NCI-H2171 treated with DMSO at 0.1 percent for 48 hours (cell line): ENCODE measurements at regions not wholly inside any gene's neighbourhood (a gene's known extent, or its start where the extent isn't known, plus 50 kb on each side); places are given as distances from the start of the nearest gene placed in this dataset.
A peak's percentile ranks its signal among the peaks of the same experiment; 100 is the strongest.
"Not testable (repeated sequence)": the region's sequence is repeated elsewhere in the genome, so short reads cannot be mapped to it uniquely, and the experiment has no call there.

Experiments
- DNase-seq: peaks from one replicate; lab custom pipeline; 2025; lab: John Stamatoyannopoulos, UW

GRCh38 chr6:3962291-3963280 is 113.4 kb downstream of the FAM50B start:
- no peak for DNase-seq

- DNase-seq = no peak
These were observed 114.3 kb downstream of the FAM50B start for GRCh38 chr6:3963426-3963825.

- DNase-seq = no peak
These were observed 113.7 kb downstream of the FAM217A start for GRCh38 chr6:3965071-3965718.

GRCh38 chr6:3966426-3966825 is 112.5 kb downstream of the FAM217A start:
- no peak for DNase-seq

GRCh38 chr6:3970097-3970496 is 108.8 kb downstream of the FAM217A start:
- no peak for DNase-seq

GRCh38 chr6:3973152-3973551 is 105.8 kb downstream of the FAM217A start:
- not testable (repeated sequence) for DNase-seq

GRCh38 chr6:3977875-3978711 is 100.8 kb downstream of the FAM217A start:
- DNase-seq = peak; percentile 48

- not testable (repeated sequence) for DNase-seq
These were observed 100.0 kb downstream of the FAM217A start for GRCh38 chr6:3978966-3979365.

GRCh38 chr6:3981917-3982316 is 97.0 kb downstream of the FAM217A start:
- no peak for DNase-seq

- no peak for DNase-seq
These were observed 95.2 kb downstream of the FAM217A start for GRCh38 chr6:3983778-3984177.

- no peak for DNase-seq
These were observed 94.4 kb downstream of the FAM217A start for GRCh38 chr6:3984494-3984893.

- no peak for DNase-seq
These were observed 92.7 kb downstream of the FAM217A start for GRCh38 chr6:3986241-3986640.

- no peak for DNase-seq
These were observed 91.9 kb downstream of the FAM217A start for GRCh38 chr6:3987053-3987452.

- DNase-seq = no peak
These were observed 91.4 kb downstream of the FAM217A start for GRCh38 chr6:3987576-3987975.

GRCh38 chr6:3990692-3991491 is 88.0 kb downstream of the FAM217A start:
- peak; percentile 80 for DNase-seq

- DNase-seq = no peak
These were observed 87.0 kb downstream of the FAM217A start for GRCh38 chr6:3991941-3992340.

- DNase-seq = no peak
These were observed 82.6 kb downstream of the FAM217A start for GRCh38 chr6:3996349-3996748.

- DNase-seq = peak; percentile 66
These were observed 81.7 kb downstream of the FAM217A start for GRCh38 chr6:3997177-3997770.

GRCh38 chr6:3999800-4000661 is 78.9 kb downstream of the FAM217A start:
- DNase-seq = no peak

- no peak for DNase-seq
These were observed 74.7 kb downstream of the FAM217A start for GRCh38 chr6:4004249-4004648.
